Kasumi-1 (cell line): ENCODE measurements at regions not wholly inside any gene's neighbourhood (a gene's known extent, or its start where the extent isn't known, plus 50 kb on each side); places are given as distances from the start of the nearest gene placed in this dataset.
A peak's percentile ranks its signal among the peaks of the same experiment; 100 is the strongest.
"Not testable (repeated sequence)": the region's sequence is repeated elsewhere in the genome, so short reads cannot be mapped to it uniquely, and the experiment has no call there.

ENCODE experiments used
- DNase-seq, 2 experiments: peaks; one replicate each; lab custom pipeline; 2025; lab: John Stamatoyannopoulos, UW

DNA sequence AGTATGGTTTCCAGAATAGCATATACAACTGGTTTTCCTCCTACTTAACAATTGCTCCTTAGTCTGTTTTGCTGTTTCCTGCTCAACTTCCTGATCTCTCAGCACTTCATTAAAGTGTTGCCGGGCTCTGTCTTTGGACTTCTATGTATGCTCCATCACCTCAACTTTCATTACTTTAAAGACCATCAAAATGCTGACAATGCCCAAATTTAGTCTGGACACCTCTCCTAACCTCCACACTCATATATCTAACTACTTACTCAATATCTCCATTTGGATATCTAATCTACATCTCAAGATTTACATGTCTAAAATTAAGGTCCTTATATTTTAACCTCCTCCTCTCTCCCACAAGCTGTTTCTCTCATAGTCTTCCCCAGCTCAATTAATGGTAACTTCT, 54.4 kb upstream of the LGR5 start:
- DNase-seq, result peak in 1 of 2 experiments; percentile 5

DNA sequence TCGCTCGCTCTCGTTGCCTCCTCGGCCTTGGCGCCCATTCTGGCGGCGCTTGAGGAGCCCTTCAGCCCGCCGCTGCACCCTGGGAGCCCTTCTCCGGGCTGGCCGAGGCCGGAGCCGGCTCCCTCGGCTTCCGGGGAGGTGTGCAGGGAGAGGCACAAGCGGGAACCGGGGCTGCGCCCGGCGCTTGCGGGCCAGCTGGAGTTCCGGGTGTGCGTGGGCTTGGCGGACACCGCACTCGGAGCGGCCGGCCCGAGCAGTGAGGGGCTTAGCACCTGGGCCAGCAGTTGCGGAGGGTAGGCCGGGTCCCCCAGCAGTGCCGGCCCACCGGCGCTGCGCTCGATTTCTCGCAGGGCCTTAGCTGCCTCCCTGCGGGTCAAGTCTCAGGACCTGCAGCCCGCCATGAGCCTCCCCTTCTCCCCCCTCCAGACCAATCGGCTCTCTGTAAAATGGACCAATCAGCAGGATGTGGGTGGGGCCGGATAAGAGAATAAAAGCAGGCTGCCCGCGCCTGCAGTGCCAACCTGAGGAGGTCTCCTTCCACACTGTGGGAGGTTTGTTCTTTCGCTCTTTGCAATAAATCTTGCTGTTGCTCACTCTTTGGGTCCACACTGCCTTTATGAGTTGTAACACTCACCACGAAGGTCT, 62.8 kb upstream of the LGR5 start:
- not testable (repeated sequence) for DNase-seq

DNA sequence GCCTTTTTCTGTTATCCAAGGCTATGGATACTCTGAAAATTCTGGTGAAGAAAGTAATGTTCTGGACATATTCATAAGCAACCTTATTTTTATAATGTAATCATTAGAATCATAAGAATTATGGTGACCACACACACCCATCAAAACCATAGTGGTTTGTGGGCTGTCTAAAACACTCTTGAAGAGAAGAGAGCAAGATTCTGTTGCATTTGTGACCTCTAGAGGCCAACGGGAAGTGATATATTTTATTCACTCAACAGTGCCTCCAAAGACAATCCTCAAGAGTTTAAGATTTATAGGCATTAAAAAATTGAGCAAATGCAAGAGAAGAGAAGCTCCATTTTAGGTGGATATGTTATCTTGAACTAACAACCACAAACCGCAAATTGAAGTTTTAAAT, 68.5 kb upstream of the LGR5 start:
- DNase-seq, result peak; percentile 2

DNA sequence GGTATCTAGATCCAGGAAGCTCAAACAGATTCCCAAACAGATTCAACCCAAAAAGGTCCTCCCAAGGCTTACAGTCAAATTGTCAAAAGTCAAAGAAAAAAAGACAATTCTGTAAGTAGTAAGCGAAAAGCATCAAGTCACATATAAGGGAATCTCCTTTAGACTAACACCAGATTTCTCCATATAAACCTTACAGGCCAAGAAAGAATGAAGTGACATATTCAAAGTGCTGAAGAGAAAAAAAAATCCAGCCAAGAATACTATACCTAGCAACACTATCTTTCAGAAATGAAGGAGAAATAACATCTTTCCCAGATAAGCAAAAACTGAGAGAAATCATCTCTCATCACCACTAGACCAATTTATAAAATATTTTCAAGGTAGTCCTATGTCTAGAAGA, 79.6 kb upstream of the LGR5 start:
- DNase-seq, result no peak

DNA sequence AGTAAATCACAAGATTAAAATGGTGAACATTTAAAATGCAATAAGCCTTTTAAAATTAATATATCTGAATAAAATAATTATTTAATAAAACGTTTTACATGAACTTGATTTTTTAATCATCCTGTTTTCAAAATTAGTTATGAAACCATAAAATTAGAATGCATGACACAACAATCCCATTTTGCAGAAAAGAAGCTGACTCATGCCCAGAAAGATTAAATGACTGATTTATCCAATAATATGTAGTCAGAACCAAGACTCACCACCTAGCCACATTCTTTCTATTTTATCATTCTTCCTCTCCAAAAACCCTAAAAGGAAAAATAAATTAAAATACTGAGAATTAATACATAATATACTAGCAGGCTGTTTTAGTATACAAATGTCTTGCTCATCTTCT, 83.0 kb upstream of the LGR5 start:
- no peak for DNase-seq

DNA sequence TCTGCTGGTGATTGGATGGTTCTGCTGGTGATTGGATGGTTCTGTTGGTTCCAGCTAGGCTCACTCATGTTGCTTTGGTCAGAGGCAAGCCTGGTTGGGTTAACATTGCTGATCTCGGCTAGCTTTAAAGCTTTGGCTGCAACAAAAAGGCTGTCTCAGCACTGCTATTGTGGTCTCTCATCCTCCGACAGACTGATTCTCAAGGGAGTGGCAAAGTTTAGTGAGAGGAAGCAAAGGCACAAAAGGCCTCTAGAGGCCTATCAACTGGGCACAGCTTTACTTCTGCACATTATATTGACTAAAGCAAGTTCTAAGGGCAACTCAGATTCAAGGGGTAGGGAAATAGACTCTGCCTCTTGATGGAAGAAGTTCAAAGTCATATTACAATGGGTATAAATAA, 84.7 kb upstream of the LGR5 start:
- DNase-seq, result no peak

DNA sequence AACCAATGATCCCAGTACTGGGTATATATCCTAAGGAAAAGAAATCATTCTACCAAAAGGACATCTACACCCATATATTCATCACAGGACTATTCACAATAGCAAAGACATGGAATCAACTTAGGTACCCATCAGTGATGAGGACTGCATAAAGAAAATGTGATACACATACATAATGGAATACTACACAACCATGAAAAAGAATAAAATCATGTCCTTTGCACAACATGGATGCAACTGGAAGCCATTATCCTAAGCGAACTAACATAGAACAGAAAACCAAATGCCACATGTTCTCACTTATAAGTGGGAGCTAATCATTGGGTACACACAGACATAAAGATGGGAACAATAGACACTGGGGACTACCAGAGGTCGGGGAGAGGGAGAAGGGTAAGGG, 86.0 kb upstream of the LGR5 start:
- DNase-seq, result no peak

DNA sequence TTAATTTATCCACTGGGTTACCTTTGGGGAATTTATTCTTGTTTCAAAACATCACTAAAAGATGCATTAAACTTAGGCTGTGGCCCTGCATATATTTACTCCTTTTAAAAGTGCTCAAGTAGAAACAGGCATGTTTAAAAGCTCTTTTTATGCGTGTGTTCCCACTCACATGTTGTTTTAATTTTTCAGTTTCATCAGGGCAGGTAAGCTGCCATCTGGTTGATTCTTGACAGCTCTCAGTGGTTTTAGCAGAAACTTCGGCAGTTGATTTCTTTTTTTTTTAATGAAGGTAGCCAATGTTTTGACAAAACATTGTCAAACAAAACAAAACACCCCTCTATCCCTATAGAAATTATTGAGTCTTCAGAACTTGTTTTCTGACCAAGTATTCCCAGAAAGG, 89.6 kb upstream of the LGR5 start:
- no peak for DNase-seq

DNA sequence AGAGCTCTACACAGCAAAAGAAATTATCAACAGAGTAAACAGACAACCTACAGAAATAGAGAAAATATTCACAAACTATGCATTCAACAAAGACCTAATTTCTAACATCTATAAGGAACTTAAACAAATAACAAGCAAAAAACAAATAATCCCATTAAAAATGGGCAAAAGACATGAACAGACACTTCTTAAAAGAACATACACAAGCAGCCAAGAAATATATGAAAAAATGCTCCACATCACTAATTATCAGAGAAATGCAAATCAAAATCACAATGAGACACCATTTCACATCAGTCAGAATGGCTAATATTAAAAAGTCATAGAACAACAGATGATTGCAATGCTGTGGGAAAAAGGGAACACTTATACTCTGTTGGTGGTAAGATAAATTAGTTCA, 100.7 kb upstream of the LGR5 start:
- DNase-seq, result no peak

DNA sequence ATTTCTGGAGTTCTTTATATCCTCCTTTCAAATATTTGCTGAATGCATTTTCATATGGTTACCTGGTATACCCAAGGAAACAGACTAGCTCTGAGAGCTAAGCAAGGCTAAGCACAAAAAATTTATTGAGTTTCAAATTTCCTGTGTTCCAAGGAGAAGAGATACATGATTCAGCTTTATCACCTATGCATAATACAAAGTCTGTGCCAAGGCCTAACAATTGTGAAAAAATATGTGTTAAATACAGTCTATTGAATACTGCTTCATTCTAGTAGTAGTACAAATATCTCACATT, 103.7 kb upstream of the LGR5 start:
- DNase-seq, result no peak

DNA sequence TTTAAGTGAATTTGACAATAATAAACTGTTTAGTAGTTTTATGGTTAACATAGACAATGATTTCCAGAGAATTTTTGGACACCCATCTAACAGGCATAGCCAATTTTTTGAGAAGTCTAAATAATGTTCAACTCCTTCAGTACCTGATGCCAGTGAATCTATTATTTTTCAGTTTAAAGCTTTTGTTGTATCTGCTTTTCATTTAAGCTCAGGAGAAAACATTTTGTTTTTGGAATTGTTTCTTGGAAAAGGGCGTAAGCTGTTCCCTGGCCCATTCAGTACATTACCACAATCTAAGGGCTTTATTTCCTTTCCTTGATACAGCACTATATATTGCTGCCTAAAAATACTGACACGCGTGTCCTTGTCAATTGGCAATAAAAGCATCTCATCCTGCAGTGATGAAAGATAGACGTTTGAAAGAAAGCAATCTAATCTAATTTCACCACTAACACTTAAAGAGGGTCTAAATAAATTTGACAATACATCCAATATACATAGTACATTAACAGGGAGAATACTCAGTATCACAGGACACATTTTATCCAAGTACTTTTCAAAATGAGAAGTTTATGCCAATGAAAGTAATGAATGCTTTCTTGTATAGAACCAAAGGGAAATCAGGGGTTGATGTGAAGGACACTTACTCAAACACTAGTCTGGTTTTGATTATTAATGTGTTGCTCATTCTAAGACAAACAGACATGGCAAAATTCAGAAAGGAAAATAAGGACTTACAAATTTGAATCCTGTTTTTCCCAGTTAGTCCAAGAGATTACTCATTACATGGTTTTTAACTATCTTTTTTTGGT, 104.2 kb upstream of the LGR5 start:
- DNase-seq, result no peak

DNA sequence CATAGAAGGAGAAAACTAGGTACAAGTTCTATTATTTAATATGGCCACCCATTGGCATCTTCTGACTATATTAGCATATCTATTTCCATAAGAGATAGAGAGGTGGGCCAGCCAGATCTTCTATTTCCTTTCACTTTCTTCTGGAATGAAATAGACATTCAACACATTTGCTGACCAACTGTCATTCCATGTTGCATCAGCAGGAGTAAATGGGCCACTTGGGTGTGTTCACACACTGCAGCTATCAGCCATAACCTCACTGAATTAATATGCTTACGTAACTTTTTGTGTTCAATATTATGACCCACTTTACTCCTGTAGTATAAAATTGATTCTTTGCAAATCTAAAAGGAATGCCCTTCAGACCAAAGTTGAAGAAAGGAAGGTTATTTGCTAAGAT, 106.2 kb upstream of the LGR5 start:
- no peak for DNase-seq

DNA sequence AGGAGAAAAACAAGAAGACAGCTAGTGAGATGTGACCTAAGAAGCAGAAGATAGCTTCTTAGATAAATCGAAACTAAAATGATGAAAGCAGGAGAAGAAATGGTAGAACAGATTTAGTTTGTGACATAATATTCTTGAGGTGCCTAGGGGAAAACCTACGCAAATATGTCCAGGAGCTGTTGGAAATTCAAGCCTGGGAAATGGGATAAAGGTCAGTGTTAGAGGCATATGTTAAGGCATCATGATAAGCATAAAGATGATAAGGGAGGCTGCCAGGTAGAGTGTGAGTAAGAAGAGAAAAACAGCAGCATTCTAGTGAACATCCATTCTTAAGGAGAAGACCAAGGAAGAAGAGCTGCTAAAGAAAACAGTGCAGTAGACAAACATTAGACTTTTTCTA, 109.6 kb upstream of the LGR5 start:
- no peak for DNase-seq

DNA sequence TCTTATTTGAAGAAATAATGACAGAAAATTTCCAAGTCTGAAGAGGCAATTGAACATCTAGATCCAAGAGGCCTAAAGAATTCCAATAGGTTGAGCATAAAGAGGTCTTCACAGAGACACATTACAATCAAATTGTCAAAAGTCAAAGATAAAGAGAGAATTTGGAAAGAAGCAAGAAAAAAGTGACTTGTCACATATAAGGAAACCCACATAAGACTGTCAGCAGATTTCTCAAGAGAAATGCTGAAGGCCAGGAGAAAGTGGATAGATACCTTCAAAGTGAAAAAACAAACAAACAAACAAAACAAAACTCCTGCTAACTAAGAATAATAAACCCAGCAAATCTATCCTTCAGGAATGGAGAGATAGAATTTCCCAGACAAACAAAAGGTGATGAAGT, 118.1 kb upstream of the LGR5 start:
- DNase-seq, result no peak

DNA sequence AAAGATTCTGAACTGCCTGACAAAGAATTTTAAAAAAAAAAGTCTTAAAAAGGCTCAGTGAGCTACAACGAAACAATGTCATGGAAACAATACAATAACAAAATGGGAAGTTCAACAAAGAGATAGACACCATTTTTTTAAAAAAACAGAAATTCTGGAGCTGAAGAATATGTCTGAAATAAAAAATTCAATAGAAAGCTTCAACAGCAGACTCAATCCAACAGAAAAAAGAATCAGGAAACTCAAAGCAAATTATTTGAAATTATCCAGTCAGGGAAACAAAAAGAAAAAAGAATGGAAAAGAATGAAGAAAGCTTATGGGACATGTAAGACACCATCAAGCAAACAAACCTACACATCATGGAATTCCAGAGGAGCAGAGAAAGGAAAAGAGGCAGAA, 118.5 kb upstream of the LGR5 start:
- DNase-seq, result no peak

DNA sequence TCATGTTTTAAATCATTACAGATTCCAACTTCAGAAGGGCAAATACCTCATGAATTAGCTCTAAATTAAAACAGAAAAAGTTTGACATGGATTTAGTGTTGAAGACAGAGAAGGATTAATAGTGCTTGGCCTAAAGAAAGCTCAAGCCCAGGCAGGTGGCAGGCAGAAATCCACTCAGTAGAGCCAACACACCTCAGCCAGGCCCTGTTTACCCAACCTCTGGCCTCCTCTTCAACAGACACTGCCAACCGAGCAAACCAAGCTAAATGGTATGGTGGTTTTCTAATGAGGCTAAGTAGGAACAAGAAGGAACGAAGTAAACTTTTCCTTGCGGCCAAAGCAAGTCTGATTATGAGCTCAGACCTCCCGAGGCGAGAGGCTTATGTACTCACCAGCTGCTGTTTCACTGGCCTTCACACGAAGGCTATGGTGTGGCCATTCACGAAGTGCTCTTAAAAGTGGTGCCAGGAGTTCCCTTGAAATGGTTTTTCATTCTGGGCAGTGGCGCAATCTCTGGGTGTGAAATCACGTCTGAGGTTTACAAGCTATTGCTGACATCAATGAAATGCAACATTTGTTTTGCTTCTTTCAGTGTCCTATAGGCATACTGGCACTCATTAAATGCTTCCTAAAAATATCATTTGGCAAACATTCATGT, 124.1 kb upstream of the LGR5 start:
- no peak for DNase-seq

DNA sequence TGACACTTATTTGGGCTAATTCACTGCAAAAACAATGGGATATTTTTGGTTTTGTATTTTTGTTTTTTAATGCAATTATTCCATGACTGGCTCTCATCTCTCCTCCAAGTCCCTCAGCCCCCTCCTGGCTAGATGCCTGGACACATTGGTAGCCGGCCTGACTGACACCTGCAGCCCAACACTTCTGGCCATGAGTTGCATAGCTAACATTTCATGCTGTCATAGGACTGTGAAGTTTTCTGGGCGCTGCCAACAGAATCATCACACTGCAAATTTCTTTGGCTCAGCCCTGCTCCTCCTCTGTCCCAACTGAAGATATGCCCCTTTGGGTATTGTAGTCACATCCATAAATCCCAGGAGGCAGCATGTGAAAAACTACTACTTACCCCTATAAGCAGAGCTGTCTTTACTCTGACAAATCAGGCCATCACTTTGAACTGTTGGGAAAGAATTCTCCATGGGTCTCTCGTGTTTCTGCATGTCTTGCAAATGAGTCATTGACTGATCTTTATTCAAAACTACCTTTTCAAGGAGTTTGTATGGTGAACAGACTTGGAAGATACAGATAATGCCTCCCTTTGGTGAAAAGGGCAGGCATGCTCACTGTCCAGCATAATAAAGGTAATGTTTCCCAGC, 126.7 kb upstream of the LGR5 start:
- no peak for DNase-seq

DNA sequence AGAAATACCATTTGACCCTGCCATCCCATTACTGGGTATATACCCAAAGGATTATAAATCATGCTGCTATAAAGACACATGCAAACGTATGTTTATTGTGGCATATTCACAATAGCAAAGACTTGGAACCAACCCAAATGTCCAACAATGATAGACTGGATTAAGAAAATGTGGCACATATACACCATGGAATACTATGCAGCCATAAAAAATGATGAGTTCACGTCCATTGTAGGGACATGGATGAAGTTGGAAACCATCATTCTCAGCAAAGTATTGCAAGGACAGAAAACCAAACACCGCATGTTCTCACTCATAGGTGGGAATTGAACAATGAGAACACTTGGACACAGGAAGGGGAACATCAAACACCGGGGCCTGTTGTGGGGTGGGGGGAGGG, 128.0 kb upstream of the LGR5 start:
- DNase-seq, result not testable (repeated sequence)

DNA sequence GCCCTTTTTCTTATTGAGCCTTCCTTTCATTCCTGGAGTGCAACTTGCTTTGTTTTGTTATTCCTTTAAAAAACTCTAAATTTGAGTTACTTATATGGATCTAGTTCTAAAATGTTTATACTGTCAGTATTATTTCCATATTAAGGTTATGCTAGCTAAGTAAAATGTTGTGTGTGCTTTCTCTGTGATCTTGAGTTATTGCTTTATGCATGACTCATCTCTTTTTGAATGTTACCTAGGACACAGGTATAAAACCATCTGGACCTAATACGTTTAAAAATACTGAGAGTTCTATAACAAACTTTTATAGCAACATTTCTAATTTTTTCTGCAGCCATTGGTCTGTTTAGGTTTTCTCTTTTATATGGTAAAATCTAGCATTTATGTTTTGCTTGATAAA, 132.8 kb upstream of the LGR5 start:
- DNase-seq, result no peak

DNA sequence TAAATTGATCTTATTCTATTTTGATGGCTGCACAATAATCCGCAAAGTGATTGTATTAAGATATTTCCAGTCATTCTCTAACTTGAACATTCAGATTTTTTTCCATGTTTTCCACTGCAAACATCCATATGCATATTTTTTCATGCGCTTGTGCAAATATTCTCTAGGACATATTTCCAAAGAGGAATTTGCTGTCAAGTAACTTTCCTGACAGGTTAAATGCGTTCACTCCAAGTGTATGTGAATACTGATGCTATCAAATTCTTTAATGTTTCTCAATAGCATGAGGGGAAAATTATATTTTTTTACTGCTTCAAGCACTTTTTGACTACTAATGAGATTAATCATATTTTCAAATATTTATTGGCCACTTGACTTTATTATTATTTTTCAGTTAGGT, 135.3 kb upstream of the LGR5 start:
- DNase-seq, result no peak

DNA sequence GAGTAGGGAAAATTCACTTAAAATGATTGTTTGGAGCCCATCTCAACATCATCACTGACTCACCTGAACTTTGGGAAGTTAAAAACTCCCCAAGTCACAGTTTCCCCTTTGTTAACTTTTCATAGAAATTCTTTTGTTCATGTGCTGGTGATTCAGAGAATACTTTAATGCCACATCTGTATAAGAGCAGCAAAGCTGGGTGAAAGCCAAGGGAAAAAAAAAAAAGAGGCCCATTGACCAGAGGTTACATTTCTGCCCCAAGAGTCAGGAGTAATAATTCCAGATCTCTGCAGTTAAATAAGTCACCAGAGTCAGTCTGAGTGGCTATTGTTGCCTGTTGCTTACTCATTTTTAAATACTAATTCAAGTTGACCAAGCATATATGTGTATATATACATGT, 136.4 kb upstream of the LGR5 start:
- no peak for DNase-seq

DNA sequence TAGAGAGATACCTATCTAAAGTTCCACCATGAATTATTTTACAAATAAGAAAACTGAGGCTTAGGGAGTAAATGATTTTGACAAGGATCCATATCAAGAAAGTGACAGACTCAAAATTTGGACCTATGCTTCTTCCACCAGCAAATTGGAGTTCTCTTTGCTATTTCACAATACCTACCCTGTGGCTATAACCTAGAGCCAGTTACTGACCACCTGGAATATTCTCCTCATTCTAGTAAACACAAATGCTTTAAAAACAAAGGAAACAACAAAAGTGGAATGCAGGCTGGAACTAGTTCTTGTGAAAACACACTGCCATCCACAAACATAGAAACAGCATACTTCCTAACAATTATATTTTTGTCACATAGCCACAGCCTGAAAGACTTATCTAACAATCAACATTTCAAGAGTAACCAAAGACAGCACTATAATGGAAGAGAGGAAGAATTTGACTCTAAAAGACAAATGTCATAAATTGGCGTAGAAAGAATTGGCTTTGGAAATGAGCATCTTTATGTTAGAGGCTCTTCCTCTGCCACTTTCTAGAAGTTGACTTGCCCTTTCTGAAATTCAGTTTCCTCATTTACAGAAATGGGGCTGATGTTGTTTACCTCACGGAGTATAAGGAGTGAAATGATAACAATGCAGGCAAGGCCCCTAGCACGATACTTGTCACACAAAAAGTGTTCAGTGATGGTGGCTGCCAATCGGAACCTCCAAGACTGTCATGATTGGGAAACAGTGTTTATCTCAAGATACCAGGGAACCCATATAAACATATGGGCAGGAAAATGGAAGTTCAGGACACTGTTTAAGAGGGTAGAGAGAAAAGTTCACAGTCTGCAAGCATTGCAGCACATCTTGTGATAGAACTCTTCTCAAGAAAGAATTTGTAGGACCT, 138.6 kb upstream of the LGR5 start:
- no peak for DNase-seq
